Lower lobe of right lung (tissue), 2 donors: ENCODE measurements at regions not wholly inside any gene's neighbourhood (a gene's known extent, or its start where the extent isn't known, plus 50 kb on each side); places are given as distances from the start of the nearest gene placed in this dataset.
"Not testable (repeated sequence)": the region's sequence is repeated elsewhere in the genome, so short reads cannot be mapped to it uniquely, and the experiment has no call there.

ENCODE experiments used
- ATAC-seq, 2 donors: fragments of 200-7000 bp; cut with Tn5 transposase; one replicate each; pipeline ENCODE4 v1.9.1; 2020 to 2022; ENCODE audit warnings: mild to moderate bottlenecking in 2 of 2, moderate library complexity in 2 of 2
- DNase-seq: peaks from one replicate; pipeline ENCODE4 v3.0.0-alpha.2; 2020
- H3K27ac ChIP-seq: fragments of 200-600 bp; one replicate; pipeline ENCODE4 v1.8.0; 2022
- H3K27me3 ChIP-seq: fragments of 200-600 bp; one replicate; pipeline ENCODE4 v1.8.0; 2022; ENCODE audit warnings: low read depth
- H3K36me3 ChIP-seq: fragments of 200-600 bp; one replicate; pipeline ENCODE4 v1.8.0; 2022; ENCODE audit warnings: mild to moderate bottlenecking
- H3K4me1 ChIP-seq: fragments of 200-600 bp; one replicate; pipeline ENCODE4 v1.8.0; 2022
- H3K4me3 ChIP-seq: fragments of 200-600 bp; one replicate; pipeline ENCODE4 v1.8.0; 2022; ENCODE audit warnings: mild to moderate bottlenecking
- H3K9me3 ChIP-seq: fragments of 200-600 bp; one replicate; pipeline ENCODE4 v1.8.0; 2022
- CTCF ChIP-seq: fragments of 200-600 bp; IDR thresholded peaks from one replicate; pipeline ENCODE4 v1.8.0; 2022; ENCODE audit warnings: antibody characterized with exemption, mild to moderate bottlenecking
- intact Hi-C: fragments of 100-400 bp; cut with DNase I; formaldehyde crosslinking; loops from one replicate; pipeline ENCODE4 v1.11.0; 2022
- donor health status: DM: no; HTN: yes; CAD: no; lungs with severe emphysema.

- Histone ChIP-seq H3K27me3 (no peaks in the 10 kb centered on the region), H3K36me3 (no peaks in the 10 kb centered on the region), H3K4me3 (no peak overlapping the region), H3K9me3 (no peaks in the 10 kb centered on the region), H3K4me1 (no peaks in the 10 kb centered on the region), H3K27ac (no peak overlapping the region)
- DNase-seq (no peak), ATAC-seq (no peak)
- TF ChIP-seq CTCF = no peak
- intact Hi-C loops = no loop called here
Measured at GRCh38 chr3:34109021-34109420, 310.6 kb downstream of the PDCD6IP start.

- DNase-seq (no peak), ATAC-seq (no peak)
- intact Hi-C loops = no loop called here
- no peak for TF ChIP-seq CTCF
- H3K4me1 ChIP-seq = no peaks in the 10 kb centered on the region
- H3K4me3 ChIP-seq = no peak overlapping the region
- no peak overlapping the region for H3K27ac ChIP-seq
- no peaks in the 10 kb centered on the region for H3K36me3 ChIP-seq
- no peaks in the 10 kb centered on the region for H3K27me3 ChIP-seq
- H3K9me3 ChIP-seq = no peaks in the 10 kb centered on the region
Measured at GRCh38 chr3:34109846-34110245, 311.4 kb downstream of the PDCD6IP start.

DNA sequence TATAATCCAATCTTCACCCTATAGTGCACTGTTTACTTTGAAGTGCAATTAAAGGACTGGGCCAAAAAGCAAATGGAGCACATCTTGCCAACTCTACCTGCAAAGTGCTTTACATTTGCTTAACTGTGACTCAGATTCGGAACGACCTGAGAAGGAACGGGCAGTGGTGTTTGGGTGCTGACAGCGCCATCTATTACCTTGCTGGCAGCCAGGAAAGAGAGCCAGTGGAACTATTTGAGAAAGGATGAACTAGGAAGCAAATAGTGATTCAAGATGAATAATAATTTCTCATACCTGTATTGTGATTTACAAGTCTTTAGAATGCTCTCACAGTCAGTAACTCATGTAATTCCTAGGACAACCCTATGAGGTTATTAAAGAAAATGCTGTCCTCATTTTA, 312.9 kb downstream of the PDCD6IP start:
- no peaks in the 10 kb centered on the region for H3K27me3 ChIP-seq
- intact Hi-C loops = no loop called here
- TF ChIP-seq CTCF = no peak
- H3K4me1 ChIP-seq = no peaks in the 10 kb centered on the region
- H3K36me3 ChIP-seq = no peaks in the 10 kb centered on the region
- H3K4me3 ChIP-seq = no peak overlapping the region
- H3K9me3 ChIP-seq = no peaks in the 10 kb centered on the region
- ATAC-seq (no peak), DNase-seq (no peak)
- H3K27ac ChIP-seq = no peak overlapping the region

DNA sequence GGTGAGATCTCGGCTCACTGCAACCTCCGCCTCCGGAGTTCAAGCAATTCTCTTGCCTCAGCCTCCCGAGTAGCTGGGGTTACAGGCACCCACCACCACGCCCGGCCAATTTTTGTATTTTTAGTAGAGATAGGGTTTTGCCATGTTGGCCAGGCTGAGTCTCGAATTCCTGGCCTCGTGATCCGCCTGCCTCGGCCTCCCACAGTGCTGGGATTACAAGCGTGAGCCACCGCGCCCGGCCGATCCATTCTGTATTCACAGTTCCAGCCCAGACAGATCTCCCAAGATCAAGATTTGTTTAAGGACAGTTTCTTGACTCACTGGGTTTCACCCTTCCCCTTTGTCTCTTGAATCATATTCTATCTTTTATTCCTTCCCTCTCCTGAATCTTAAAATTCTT, 313.8 kb downstream of the PDCD6IP start:
- ATAC-seq, DNase-seq, intact Hi-C loops, H3K27me3 ChIP-seq, H3K9me3 ChIP-seq, H3K27ac ChIP-seq, H3K36me3 ChIP-seq, H3K4me1 ChIP-seq, H3K4me3 ChIP-seq: not testable (repeated sequence)

- Histone ChIP-seq H3K36me3 (no peaks in the 10 kb centered on the region), H3K4me1 (no peaks in the 10 kb centered on the region), H3K27me3 (no peaks in the 10 kb centered on the region), H3K9me3 (peaks cover 5% of the 10 kb centered on the region), H3K27ac (no peak overlapping the region), H3K4me3 (no peak overlapping the region)
- no peak for DNase-seq
- intact Hi-C loops = no loop called here
- TF ChIP-seq CTCF = no peak
- ATAC-seq = no peak
Measured at GRCh38 chr3:34131091-34131490, 332.7 kb downstream of the PDCD6IP start.

DNA sequence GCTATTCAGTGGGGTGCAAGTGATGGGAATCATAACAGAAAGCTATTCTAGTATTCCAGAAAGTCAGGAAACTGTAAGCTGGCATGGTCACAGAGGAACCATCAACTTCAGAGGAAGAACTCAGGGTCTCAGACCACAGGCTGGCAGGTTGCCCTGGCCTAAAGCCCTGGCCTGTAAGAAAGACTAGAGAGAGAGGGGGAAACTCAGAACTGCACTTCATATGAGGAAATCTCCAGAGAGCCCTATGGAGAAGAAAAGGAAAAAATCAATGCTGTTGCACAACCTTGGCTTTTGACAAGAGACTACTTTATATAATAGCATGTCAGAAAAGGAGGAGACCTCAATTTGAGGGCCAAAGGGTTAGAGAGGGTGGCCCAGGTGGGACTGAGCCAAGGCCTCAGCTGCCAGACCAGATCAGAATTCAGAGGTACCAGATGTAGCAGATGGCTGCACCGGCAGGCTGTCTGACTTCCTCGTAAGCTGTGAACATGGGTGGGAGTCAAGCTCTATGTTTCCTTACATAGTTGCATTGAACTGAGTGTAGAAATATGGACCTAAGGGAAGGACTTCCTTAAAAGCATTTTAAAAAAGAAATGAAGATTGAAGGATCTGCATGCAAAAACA, 333.8 kb downstream of the PDCD6IP start:
- Histone ChIP-seq H3K27ac (no peak overlapping the region), H3K9me3 (peaks cover 5% of the 10 kb centered on the region), H3K27me3 (no peaks in the 10 kb centered on the region), H3K4me1 (no peaks in the 10 kb centered on the region), H3K36me3 (no peaks in the 10 kb centered on the region), H3K4me3 (no peak overlapping the region)
- ATAC-seq (peak in 1 of 2 donors; percentile 15), DNase-seq (no peak)
- TF ChIP-seq CTCF = no peak
- intact Hi-C loops = no loop called here
